ENCODE measurements at regions not wholly inside any gene's neighbourhood (a gene's known extent, or its start where the extent isn't known, plus 50 kb on each side); places are given as distances from the start of the nearest gene placed in this dataset.

DNA sequence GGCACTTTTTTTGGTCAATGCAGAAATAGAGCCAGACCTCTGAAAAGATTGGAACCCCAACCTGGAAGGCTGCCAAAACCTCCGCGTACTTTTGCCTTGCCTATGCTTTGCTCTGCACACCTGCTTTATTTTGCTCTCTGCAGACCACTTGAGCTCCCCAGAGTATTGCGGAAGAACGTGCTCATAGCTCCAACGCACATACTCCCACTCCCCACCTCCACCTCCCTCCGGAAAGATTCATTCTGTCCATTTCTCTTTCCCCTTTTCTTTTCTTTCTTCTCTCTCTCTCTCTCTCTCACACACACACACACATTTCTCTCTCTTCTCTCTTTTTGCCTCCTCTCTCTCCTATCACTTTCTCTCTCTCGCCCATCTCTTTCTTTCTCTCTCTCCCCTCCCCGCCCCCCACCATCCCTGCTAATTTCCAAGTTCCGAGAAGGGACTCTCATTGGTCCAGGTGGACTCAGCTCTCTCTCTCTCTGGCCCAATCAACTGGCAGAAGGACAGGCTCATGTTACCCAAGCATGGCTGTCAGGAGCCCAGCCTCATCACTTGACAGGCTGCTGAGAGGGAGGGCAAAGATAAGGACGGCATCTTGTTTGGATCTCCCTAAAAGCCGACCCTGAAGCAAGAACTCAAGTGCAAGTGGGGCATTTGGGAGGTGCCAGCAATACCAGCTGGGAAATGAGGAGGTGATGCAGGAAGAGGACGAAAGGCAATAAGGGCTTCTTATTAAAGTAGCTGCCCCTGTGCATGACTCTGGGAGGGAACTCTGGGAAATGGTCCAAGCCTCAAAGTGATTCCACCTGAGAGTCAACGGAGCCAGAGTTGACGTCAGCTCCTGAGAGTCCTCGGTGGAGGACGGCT, 246.1 kb downstream of the LY86 start (continued):
- TF ChIP-seq FOS (IDR thresholded peaks at IDR 0.05; ENCODE audit: extremely low read depth, insufficient read length) (no peak), LCOR (CRISPR knock-in tag; IDR thresholded peaks at IDR 0.05) (no peak), JUND (IDR thresholded peaks at IDR 0.05; ENCODE audit: borderline replicate concordance, low read depth, low read length) (0 out of 2 replicates have a peak, but pooled peaks have one; percentile 3), JUND (tag; IDR thresholded peaks at IDR 0.05; ENCODE audit: borderline replicate concordance, low read depth, low read length) (no peak), ESRRB (CRISPR knock-in tag; IDR thresholded peaks at IDR 0.05; ENCODE audit: borderline replicate concordance) (no peak), CTBP1 (IDR thresholded peaks at IDR 0.05; ENCODE audit: borderline replicate concordance) (peak; percentile 48; the same call in 1 of the 2 replicates), RBBP5 (IDR thresholded peaks at IDR 0.05; ENCODE audit: borderline replicate concordance, insufficient read depth, low read length, poor library complexity, severe bottlenecking) (no peak), CHCHD3 (CRISPR knock-in tag; IDR thresholded peaks at IDR 0.05) (no peak), L3MBTL2 (IDR thresholded peaks at IDR 0.05) (no peak), TAL1 (IDR thresholded peaks at IDR 0.05) (no peak), ZNF696 (CRISPR knock-in tag; conservative IDR thresholded peaks at IDR 0.05) (no peak), NFIC (IDR thresholded peaks at IDR 0.05) (peak; percentile 88), KLF6 (CRISPR knock-in tag; IDR thresholded peaks at IDR 0.05; ENCODE audit: borderline replicate concordance) (no peak), FOSL1 (tag; conservative IDR thresholded peaks at IDR 0.05) (no peak)
- TF ChIP-seq, protein P1, sequence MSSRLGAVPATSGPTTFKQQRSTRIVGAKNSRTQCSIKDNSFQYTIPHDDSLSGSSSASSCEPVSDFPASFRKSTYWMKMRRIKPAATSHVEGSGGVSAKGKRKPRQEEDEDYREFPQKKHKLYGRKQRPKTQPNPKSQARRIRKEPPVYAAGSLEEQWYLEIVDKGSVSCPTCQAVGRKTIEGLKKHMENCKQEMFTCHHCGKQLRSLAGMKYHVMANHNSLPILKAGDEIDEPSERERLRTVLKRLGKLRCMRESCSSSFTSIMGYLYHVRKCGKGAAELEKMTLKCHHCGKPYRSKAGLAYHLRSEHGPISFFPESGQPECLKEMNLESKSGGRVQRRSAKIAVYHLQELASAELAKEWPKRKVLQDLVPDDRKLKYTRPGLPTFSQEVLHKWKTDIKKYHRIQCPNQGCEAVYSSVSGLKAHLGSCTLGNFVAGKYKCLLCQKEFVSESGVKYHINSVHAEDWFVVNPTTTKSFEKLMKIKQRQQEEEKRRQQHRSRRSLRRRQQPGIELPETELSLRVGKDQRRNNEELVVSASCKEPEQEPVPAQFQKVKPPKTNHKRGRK (tag; IDR thresholded peaks at IDR 0.05), result peak; percentile 49; the same call in 1 of the 2 replicates
- TF ChIP-seq, protein P2, sequence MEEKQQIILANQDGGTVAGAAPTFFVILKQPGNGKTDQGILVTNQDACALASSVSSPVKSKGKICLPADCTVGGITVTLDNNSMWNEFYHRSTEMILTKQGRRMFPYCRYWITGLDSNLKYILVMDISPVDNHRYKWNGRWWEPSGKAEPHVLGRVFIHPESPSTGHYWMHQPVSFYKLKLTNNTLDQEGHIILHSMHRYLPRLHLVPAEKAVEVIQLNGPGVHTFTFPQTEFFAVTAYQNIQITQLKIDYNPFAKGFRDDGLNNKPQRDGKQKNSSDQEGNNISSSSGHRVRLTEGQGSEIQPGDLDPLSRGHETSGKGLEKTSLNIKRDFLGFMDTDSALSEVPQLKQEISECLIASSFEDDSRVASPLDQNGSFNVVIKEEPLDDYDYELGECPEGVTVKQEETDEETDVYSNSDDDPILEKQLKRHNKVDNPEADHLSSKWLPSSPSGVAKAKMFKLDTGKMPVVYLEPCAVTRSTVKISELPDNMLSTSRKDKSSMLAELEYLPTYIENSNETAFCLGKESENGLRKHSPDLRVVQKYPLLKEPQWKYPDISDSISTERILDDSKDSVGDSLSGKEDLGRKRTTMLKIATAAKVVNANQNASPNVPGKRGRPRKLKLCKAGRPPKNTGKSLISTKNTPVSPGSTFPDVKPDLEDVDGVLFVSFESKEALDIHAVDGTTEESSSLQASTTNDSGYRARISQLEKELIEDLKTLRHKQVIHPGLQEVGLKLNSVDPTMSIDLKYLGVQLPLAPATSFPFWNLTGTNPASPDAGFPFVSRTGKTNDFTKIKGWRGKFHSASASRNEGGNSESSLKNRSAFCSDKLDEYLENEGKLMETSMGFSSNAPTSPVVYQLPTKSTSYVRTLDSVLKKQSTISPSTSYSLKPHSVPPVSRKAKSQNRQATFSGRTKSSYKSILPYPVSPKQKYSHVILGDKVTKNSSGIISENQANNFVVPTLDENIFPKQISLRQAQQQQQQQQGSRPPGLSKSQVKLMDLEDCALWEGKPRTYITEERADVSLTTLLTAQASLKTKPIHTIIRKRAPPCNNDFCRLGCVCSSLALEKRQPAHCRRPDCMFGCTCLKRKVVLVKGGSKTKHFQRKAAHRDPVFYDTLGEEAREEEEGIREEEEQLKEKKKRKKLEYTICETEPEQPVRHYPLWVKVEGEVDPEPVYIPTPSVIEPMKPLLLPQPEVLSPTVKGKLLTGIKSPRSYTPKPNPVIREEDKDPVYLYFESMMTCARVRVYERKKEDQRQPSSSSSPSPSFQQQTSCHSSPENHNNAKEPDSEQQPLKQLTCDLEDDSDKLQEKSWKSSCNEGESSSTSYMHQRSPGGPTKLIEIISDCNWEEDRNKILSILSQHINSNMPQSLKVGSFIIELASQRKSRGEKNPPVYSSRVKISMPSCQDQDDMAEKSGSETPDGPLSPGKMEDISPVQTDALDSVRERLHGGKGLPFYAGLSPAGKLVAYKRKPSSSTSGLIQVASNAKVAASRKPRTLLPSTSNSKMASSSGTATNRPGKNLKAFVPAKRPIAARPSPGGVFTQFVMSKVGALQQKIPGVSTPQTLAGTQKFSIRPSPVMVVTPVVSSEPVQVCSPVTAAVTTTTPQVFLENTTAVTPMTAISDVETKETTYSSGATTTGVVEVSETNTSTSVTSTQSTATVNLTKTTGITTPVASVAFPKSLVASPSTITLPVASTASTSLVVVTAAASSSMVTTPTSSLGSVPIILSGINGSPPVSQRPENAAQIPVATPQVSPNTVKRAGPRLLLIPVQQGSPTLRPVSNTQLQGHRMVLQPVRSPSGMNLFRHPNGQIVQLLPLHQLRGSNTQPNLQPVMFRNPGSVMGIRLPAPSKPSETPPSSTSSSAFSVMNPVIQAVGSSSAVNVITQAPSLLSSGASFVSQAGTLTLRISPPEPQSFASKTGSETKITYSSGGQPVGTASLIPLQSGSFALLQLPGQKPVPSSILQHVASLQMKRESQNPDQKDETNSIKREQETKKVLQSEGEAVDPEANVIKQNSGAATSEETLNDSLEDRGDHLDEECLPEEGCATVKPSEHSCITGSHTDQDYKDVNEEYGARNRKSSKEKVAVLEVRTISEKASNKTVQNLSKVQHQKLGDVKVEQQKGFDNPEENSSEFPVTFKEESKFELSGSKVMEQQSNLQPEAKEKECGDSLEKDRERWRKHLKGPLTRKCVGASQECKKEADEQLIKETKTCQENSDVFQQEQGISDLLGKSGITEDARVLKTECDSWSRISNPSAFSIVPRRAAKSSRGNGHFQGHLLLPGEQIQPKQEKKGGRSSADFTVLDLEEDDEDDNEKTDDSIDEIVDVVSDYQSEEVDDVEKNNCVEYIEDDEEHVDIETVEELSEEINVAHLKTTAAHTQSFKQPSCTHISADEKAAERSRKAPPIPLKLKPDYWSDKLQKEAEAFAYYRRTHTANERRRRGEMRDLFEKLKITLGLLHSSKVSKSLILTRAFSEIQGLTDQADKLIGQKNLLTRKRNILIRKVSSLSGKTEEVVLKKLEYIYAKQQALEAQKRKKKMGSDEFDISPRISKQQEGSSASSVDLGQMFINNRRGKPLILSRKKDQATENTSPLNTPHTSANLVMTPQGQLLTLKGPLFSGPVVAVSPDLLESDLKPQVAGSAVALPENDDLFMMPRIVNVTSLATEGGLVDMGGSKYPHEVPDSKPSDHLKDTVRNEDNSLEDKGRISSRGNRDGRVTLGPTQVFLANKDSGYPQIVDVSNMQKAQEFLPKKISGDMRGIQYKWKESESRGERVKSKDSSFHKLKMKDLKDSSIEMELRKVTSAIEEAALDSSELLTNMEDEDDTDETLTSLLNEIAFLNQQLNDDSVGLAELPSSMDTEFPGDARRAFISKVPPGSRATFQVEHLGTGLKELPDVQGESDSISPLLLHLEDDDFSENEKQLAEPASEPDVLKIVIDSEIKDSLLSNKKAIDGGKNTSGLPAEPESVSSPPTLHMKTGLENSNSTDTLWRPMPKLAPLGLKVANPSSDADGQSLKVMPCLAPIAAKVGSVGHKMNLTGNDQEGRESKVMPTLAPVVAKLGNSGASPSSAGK (IDR thresholded peaks at IDR 0.05), result no peak

Measured in K562 (cell line).